OCI-LY3 (cell line): ENCODE measurements at regions not wholly inside any gene's neighbourhood (a gene's known extent, or its start where the extent isn't known, plus 50 kb on each side); places are given as distances from the start of the nearest gene placed in this dataset.

Source experiments
- H2AFZ ChIP-seq: fragments of 200-600, 300-600 bp; shearing (Covaris generic); 2 replicates; pipeline ENCODE4 v1.6.0; 2014; ENCODE audit warnings: antibody characterized with exemption, low read depth, low read length
- H3K27ac ChIP-seq: fragments of 200-600, 300-600 bp; sonication (generic); 2 replicates; pipeline ENCODE4 v1.5.1; 2014; ENCODE audit warnings: mild to moderate bottlenecking, low read length, moderate library complexity, mixed read lengths
- H3K27me3 ChIP-seq: fragments of 200-600, 300-600 bp; sonication (generic); 2 replicates; pipeline ENCODE4 v1.6.1; 2014; ENCODE audit warnings: low read depth, low read length, mixed read lengths
- H3K36me3 ChIP-seq: fragments of 200-600, 300-600 bp; sonication (generic); replicated peaks from 2 replicates; pipeline ENCODE3; 2014; ENCODE audit warnings: low read depth, low read length, mixed read lengths
- H3K4me1 ChIP-seq: fragments of 300-600, 200-600 bp; sonication (generic); 2 replicates; pipeline ENCODE4 v1.6.1; 2014; ENCODE audit warnings: low read length, mixed read lengths
- H3K4me2 ChIP-seq: fragments of 200-600, 300-600 bp; sonication (generic); 2 replicates; pipeline ENCODE4 v1.6.1; 2014; ENCODE audit warnings: low read length, mixed read lengths
- H3K4me3 ChIP-seq: fragments of 300-600, 200-600 bp; sonication (generic); 2 replicates; pipeline ENCODE4 v1.5.1; 2014; ENCODE audit warnings: antibody characterized with exemption, mild to moderate bottlenecking, low read length, moderate library complexity
- H3K79me2 ChIP-seq: fragments of 300-600, 200-600 bp; shearing (Covaris generic); 2 replicates; pipeline ENCODE4 v1.6.1; 2014; ENCODE audit warnings: mild to moderate bottlenecking, low read length, mixed read lengths
- H3K9ac ChIP-seq: fragments of 300-600, 200-600 bp; shearing (Covaris generic); 2 replicates; pipeline ENCODE4 v1.6.0; 2014; ENCODE audit warnings: mild to moderate bottlenecking, low read length, moderate library complexity
- H3K9me3 ChIP-seq: fragments of 200-600, 300-600 bp; shearing (Covaris generic); 2 replicates; pipeline ENCODE4 v1.6.1; 2014; ENCODE audit warnings: low read length, mixed read lengths; ENCODE audit not compliant: insufficient read depth
- H4K20me1 ChIP-seq: fragments of 200-600, 300-600 bp; sonication (generic); 2 replicates; pipeline ENCODE4 v1.6.1; 2016; ENCODE audit warnings: low read length, mixed read lengths; ENCODE audit not compliant: insufficient read depth
- EZH2phosphoT487 ChIP-seq: fragments of 200-600 bp; shearing (Covaris generic); IDR thresholded peaks from 2 replicates; pipeline ENCODE4 v1.6.1; 2018; ENCODE audit warnings: antibody characterized with exemption, mixed run types, low read depth
- TF ChIP-seq, protein P1 (sequence below): fragments of 200-600, 300-600 bp; sonication (generic); IDR thresholded peaks from 2 replicates; pipeline ENCODE4 v1.5.1; 2014; ENCODE audit warnings: antibody characterized with exemption, low read length, low read depth

DNA sequence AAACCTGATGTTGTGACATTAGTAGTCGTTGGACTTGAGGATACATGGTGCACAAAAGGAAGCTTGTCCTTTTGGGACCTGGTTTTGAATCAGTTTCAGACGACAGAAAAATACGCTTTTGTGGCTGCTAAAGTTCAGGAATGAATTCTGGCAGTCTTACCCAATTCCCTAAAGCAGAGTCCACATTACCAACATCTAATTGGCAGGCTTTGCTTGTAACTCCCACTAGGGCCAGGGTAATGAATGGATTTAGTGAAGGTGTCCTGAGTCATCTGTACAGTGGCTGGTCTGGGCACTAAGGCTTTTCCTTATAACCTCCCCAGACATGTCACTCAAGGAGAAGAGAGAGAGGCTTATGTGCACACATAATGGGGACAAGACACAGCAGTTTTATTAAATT lies 66.2 kb upstream of the RNPC3 start:
- Histone ChIP-seq H3K4me3 (no peak overlapping the region), H3K4me2 (no peak overlapping the region), H3K79me2 (no peaks in the 10 kb centered on the region), H3K9ac (no peak overlapping the region), H3K9me3 (no peaks in the 10 kb centered on the region), H3K4me1 (no peaks in the 10 kb centered on the region), H3K36me3 (no peaks in the 10 kb centered on the region), H4K20me1 (no peaks in the 10 kb centered on the region), H3K27ac (no peak overlapping the region), H3K27me3 (no peaks in the 10 kb centered on the region), H2AFZ (no peak overlapping the region)
- TF ChIP-seq, protein P1, sequence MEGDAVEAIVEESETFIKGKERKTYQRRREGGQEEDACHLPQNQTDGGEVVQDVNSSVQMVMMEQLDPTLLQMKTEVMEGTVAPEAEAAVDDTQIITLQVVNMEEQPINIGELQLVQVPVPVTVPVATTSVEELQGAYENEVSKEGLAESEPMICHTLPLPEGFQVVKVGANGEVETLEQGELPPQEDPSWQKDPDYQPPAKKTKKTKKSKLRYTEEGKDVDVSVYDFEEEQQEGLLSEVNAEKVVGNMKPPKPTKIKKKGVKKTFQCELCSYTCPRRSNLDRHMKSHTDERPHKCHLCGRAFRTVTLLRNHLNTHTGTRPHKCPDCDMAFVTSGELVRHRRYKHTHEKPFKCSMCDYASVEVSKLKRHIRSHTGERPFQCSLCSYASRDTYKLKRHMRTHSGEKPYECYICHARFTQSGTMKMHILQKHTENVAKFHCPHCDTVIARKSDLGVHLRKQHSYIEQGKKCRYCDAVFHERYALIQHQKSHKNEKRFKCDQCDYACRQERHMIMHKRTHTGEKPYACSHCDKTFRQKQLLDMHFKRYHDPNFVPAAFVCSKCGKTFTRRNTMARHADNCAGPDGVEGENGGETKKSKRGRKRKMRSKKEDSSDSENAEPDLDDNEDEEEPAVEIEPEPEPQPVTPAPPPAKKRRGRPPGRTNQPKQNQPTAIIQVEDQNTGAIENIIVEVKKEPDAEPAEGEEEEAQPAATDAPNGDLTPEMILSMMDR = no peak
- TF ChIP-seq EZH2phosphoT487 = no peak

DNA sequence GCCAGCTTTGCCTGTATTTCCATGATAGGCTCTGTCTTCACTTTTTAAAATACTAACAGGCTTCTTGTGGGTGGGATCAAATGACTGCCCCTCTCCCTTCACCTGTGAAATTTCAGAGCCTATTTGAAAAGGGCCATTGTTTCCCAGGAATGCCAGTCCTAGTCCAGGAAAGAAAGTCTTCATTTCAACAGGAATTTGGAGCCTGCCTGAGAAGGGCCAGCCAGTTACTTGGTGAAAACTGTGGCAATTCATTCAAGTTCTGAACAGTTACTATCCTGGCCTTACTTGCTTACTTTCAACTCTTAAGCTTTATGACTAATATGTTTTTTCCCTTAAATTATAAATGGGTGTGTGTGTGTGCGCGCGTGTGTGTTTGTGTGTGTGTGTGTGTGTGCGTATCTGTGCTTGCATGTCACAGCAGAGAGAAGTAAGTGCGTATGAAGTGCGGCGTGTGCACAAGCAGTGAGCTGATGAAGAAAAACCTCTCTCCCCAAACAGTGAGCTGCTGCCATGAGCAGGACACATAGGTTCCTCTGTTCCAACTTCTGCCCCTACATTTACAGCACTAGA lies 67.5 kb upstream of the RNPC3 start:
- Histone ChIP-seq H3K79me2 (no peaks in the 10 kb centered on the region), H2AFZ (no peak overlapping the region), H3K4me1 (no peaks in the 10 kb centered on the region), H3K9me3 (no peaks in the 10 kb centered on the region), H3K4me2 (no peak overlapping the region), H3K36me3 (no peaks in the 10 kb centered on the region), H3K27ac (no peak overlapping the region), H3K9ac (no peak overlapping the region), H3K4me3 (no peak overlapping the region), H3K27me3 (no peaks in the 10 kb centered on the region), H4K20me1 (no peaks in the 10 kb centered on the region)
- TF ChIP-seq, protein P1 = no peak
- TF ChIP-seq EZH2phosphoT487 = no peak

DNA sequence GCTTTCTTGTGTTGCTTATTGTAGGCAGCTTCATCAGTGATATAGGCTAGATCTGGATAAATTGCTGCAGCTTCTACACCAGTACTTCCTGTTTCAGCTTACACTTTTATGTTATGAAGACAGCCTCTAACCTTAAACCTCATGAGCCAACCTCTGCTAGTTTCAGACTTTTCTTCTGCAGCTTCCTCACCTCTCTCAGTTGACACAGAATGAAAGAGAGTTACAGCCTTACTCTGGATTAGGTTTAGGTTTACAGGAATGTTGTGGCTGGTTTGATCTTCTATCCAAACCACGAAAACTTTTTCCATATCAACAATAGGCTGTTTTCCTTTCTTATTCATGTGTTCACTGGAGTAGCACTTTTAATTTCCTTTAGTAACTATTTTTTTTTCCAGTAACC lies 76.9 kb upstream of the RNPC3 start:
- H4K20me1 ChIP-seq = no peaks in the 10 kb centered on the region
- TF ChIP-seq EZH2phosphoT487 = no peak
- TF ChIP-seq, protein P1 = no peak
- no peak overlapping the region for H2AFZ ChIP-seq
- H3K4me2 ChIP-seq = no peak overlapping the region
- no peaks in the 10 kb centered on the region for H3K36me3 ChIP-seq
- H3K27ac ChIP-seq = no peak overlapping the region
- no peak overlapping the region for H3K9ac ChIP-seq
- H3K4me1 ChIP-seq = no peaks in the 10 kb centered on the region
- H3K79me2 ChIP-seq = no peaks in the 10 kb centered on the region
- no peaks in the 10 kb centered on the region for H3K27me3 ChIP-seq
- no peaks in the 10 kb centered on the region for H3K9me3 ChIP-seq
- no peak overlapping the region for H3K4me3 ChIP-seq

- Histone ChIP-seq H3K9ac (no peak overlapping the region), H3K79me2 (no peaks in the 10 kb centered on the region), H3K27ac (no peak overlapping the region), H3K9me3 (no peaks in the 10 kb centered on the region), H4K20me1 (no peaks in the 10 kb centered on the region), H3K4me2 (no peak overlapping the region), H2AFZ (no peak overlapping the region), H3K27me3 (no peaks in the 10 kb centered on the region), H3K4me1 (no peaks in the 10 kb centered on the region), H3K36me3 (no peaks in the 10 kb centered on the region), H3K4me3 (no peak overlapping the region)
- TF ChIP-seq EZH2phosphoT487 = no peak
- TF ChIP-seq, protein P1 = no peak
Measured at GRCh38 chr1:103447471-103447870, 78.0 kb upstream of the RNPC3 start.
